Stimulated activated CD4-positive, alpha-beta T cell treated with anti-CD3 and anti-CD28 coated beads, Interleukin-15, amount 100 ng/mL, for 24 hours (primary cell): ENCODE measurements at regions not wholly inside any gene's neighbourhood (a gene's known extent, or its start where the extent isn't known, plus 50 kb on each side); places are given as distances from the start of the nearest gene placed in this dataset.
"Not testable (repeated sequence)": the region's sequence is repeated elsewhere in the genome, so short reads cannot be mapped to it uniquely, and the experiment has no call there.

Experiments
- DNase-seq: peaks from one replicate; pipeline ENCODE4 v3.0.0-alpha.2; 2020

GRCh38 chr2:198909525-198910267 lies 548.0 kb downstream of the SATB2 start:
- DNase-seq = no peak

GRCh38 chr2:198905881-198906612 lies 551.7 kb downstream of the SATB2 start:
- DNase-seq = no peak

DNA sequence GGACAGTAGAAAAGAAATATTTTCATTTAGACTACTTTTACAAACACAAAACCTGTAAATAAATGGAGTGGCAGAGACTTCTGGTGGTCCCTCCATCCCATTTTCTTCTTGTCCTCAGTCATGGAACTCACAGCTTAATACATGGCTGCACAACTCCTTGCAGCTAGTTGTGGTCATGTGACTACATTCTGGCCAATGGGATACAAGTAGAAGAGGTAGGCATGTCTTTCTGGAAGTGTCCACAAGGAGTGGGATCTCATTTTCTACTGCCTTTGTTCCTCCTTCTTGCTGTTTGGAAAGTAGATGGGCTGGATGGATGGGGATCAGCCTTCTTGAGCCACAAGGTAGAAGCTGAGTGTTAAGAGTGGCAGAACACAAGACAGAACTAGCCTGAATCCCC lies 555.8 kb downstream of the SATB2 start:
- DNase-seq = no peak

DNA sequence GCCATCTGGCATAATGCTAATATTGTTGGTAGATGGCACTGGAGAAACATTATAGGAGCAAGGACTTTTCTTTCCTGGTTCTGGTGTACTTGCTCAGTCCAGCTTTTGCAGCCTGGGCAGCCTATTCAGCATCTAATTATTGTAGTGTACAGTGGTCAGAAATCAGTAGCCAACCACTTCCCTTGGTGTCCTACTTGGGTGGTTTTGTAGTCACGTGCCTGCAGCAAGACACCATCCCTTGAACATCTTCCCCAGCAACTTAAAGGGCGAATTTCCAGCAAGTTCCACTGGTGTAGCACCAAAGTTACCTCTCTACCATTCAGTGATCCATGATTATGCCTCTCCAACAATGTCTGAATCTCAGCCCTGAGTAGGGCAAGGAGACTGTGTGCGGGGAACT lies 557.6 kb downstream of the SATB2 start:
- DNase-seq = no peak

DNA sequence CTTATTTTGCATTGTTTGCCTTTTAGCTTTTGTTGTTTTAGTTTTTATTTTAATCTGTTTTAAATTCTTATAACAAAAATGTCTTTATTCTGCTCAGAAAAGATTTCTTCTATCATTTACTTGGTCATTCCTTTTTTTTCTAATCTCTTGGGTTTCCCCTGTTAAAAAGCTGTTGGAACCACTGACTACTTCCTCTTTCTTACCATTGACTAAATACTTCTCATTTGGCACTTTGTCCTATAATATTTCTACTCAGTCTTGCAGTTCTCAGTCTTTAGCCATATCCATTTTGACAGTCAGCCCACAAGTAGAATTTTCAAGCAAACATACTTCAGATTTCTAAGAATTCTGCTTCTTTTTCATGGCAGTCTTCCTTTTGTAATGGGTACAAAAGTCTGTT lies 567.2 kb downstream of the SATB2 start:
- DNase-seq = no peak

DNA sequence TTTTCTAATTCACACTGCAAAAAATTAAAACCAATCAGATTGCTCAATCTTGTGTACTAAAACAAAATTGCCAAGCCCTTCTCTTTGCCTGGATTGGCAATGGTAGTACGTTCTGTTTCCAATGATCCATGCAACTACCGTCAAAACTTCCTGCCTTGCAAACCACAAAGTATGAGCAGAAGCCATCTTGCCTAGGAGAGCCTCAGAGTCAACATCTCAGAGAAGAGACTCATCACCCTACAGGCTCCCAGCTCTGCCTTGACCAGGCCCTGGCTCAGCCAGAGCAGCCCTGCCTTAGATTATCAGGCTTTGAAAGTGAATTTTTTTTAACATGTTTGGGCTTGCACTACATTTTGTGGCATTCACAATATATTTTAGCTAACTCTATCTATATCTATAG lies 574.1 kb downstream of the SATB2 start:
- DNase-seq = no peak

DNA sequence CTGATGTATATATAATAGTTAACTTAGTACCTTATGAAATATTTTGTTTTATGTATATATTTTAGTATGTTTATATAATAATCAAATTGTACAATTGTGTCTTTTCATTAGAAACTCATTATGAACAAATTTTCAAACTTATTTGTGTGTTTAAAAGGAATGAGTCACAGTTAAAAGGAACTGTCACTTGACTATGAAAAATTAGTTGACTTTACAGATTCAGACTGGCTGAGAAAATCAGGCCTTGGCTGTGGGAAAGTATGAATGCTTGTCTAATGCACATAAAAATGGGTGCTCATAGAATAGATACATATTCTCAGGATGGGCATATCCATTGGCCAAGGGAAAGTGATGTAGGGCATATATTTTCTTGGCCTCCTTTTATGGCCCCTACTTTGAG lies 576.8 kb downstream of the SATB2 start:
- no peak for DNase-seq

DNA sequence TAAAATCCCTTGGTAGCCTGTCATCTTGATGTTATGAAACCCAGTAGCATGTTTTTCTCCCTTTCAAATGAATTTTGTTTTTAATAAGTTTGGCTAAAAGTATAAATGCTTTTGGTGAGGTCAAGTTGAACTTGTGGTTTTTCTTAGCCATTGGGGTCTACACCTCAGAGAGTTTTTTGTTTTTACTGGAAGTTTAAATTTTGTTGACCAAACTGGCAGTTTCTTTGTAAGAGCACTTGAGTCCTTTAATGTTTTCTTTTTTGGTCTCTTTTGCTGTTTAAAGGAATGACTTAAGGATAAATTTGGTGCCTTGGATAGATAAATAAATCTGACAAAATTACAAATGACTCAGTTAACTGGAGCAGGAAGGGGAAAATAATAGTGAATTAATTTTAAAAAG lies 577.3 kb downstream of the SATB2 start:
- no peak for DNase-seq

- DNase-seq = no peak
Measured at GRCh38 chr2:198874472-198874858, 583.3 kb downstream of the SATB2 start.

GRCh38 chr2:198873503-198874471 lies 584.0 kb downstream of the SATB2 start:
- no peak for DNase-seq

DNA sequence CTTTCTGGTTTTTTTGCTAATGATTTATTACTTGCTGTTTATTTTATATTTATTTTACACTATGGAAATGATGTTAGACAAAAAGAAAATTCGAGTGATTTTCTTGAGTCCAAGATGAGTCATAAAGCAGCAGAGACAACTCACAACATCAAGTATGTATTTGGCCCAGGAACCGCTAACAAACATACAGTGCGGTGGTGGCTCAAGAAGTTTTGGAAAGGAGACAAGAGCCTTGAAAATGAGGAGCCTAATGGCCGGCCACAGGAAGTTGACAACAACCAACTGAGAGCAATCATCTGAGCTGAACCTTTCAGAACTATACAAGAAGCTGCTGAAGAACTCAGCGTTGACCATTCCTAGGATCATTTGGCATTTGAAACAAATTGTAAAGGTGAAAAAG lies 594.1 kb downstream of the SATB2 start:
- DNase-seq = no peak

- DNase-seq = no peak
Measured at GRCh38 chr2:198861080-198861479, 596.7 kb downstream of the SATB2 start.

- DNase-seq = no peak
Measured at GRCh38 chr2:198857246-198857645, 600.5 kb downstream of the SATB2 start.

DNA sequence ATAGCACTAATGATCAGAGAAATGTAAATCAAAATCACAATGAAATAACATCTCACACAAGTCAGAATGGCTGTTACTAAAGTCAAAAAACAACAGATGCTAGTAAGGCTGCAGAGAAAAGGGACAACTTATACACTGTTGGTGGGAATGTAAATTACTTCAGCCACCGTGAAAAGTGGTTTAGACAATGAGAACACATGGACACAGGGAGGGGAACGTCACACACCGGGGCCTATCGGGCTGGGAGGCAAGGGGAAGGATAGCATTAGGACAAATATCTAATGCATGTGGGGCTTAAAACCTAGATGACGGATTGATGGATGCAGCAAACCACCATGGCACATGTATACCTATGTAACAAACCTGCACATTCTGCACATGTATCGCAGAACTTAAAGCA lies 602.0 kb downstream of the SATB2 start:
- DNase-seq = not testable (repeated sequence)

DNA sequence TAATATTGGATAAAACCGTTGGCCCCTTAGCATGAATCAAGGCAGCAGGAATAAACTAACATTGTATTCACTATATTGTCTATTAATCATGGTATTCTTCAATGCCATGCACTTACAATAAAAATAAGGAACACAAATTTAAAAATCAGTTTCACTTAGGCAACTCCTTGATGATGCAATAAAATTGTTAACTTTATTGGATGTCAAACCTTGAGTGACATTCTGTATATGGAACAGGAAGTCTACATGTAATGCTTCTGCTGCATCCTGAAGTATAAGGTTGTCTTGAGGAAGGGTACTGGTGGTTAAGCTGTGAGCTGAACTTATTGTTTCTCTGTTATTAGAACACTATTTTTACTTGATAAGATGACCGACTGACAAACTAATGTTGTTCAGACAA lies 605.5 kb downstream of the SATB2 start:
- no peak for DNase-seq

DNA sequence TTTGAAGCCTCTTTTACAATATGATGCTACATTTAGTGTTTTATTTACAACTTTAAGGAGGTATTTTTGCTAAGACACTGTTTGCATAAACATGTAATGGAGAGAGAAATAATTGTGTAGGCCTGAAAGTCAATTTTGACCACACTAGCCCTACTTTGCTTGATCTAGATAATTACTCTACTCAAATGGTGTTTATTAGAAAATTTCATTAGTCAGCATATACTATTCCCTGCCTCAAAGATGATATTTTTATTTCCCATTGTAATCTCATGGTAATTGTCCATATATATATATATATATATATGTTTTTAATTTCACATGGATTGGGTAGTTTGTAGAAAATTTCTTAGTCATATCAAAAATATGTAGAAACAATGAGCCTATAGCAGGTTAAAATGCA lies 632.2 kb downstream of the SATB2 start:
- no peak for DNase-seq

- no peak for DNase-seq
Measured at GRCh38 chr2:198817536-198817935, 640.2 kb downstream of the SATB2 start.

- DNase-seq = no peak
Measured at GRCh38 chr2:198815626-198816025, 642.1 kb downstream of the SATB2 start.

DNA sequence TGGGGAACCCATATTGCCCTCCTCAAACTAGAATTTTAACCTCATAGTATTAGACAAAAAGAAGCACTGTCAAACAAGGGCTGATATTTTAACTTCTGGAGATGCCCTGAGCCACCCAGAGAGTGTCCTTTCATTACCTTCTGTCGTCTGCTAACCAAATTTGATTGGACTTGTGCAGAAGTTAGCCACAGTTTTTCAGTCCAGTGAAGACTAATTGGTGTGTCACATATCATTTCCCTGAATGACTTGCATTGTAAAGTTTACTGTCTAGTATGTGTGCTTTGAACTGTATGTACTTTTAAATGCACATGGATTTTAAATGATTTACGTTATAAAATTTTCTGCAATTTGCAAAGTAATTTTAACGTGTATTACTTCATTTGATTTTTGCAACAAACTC lies 646.5 kb downstream of the SATB2 start:
- no peak for DNase-seq

DNA sequence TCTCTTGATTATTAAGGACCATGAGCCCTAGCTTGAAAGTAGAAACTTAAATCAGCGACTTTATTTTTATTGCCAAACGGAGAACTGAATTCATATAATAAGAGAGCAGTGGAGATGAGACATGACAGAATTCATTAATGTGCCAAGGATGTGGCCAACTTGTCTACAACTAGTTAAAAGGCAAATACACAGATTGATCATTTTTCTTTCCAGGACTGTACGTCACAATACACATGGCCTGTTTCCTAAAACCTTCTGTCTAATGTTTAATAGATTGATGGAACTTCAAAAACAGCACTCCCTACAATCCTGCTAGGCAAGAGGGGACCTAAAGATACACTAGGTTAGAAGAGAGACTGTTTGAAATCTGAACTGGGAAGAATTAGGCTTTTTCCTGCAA lies 647.8 kb downstream of the SATB2 start:
- no peak for DNase-seq

DNA sequence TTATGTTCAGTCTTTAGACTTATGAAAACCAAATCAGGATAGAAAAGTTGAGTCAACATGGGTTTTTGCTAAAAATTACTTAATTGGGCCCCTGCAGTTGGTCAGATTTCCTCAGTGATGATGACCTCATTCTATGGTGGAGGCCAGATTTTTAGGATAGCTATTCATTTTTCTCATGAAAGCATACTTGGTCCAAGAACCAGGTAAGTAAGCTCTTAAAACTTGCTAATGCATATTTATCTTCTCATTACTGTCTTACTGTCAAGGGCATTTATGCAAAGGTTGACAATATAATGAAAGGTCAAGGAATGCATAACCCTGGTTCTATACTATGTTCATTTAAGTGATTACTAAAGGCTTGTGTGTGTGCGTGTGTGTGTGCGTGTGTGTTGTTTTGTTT lies 650.6 kb downstream of the SATB2 start:
- DNase-seq = no peak

DNA sequence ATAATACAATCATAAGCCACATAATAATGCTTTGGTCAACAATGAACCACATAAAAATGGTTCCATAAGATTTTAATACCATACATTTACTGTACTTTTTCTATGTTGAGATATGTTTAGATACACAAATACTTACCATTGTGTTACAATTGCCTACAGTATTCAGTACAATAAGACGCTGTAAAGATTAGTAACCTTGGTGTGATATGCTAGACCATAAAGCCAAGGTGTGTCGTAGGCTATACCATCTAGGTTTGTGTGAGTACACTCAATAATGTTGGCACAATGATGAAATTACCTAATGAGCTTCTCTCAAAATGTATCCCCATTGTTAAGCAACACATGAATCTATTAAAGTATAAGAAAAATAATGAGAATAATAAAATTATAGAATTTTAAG lies 662.3 kb downstream of the SATB2 start:
- DNase-seq = no peak

- no peak for DNase-seq
Measured at GRCh38 chr2:198791623-198792022, 666.1 kb downstream of the SATB2 start.

DNA sequence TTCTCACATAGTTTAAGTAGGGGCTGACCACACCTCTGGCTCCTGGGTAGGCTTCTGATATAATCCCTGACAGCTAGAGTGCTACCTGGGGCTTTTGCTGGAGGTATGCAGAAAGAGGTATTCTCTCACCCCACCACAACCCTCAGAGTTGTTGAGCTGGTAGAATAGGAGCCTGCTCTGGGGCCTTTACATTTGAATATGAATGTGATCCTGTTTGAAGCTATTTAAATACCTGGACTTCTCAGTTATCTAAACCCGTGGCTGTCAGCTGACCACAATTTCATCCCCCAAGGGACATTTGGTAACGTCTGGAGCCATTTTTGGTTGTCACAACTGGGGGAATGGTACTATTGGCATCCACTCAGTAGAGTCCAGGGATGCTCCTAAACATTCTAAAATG lies 669.1 kb downstream of the SATB2 start:
- no peak for DNase-seq
